ENCODE measurements at regions not wholly inside any gene's neighbourhood (a gene's known extent, or its start where the extent isn't known, plus 50 kb on each side); places are given as distances from the start of the nearest gene placed in this dataset.

DNA sequence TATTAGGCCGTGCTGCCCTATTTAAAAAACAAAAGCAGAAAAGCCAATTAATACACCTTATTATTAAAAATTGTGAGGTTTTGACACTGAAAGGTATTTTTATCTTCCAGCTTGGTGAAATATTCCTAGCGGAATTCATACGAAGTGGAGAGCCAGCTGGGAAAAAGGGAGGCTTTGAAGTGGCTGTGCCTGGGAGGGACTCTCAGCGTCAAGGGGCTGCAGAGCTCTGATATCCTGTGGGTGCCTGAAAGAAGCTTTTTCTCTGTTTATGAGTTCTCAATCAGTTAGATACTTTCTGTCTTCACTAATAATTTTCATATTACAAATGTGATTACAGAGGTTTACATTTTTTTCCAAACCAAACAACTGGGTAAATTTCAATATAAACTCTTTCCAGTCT is 140.2 kb upstream of the MIR17HG start:
- TF ChIP-seq, protein P1, sequence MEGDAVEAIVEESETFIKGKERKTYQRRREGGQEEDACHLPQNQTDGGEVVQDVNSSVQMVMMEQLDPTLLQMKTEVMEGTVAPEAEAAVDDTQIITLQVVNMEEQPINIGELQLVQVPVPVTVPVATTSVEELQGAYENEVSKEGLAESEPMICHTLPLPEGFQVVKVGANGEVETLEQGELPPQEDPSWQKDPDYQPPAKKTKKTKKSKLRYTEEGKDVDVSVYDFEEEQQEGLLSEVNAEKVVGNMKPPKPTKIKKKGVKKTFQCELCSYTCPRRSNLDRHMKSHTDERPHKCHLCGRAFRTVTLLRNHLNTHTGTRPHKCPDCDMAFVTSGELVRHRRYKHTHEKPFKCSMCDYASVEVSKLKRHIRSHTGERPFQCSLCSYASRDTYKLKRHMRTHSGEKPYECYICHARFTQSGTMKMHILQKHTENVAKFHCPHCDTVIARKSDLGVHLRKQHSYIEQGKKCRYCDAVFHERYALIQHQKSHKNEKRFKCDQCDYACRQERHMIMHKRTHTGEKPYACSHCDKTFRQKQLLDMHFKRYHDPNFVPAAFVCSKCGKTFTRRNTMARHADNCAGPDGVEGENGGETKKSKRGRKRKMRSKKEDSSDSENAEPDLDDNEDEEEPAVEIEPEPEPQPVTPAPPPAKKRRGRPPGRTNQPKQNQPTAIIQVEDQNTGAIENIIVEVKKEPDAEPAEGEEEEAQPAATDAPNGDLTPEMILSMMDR (IDR thresholded peaks at IDR 0.05) = no peak
- TF ChIP-seq MYC (IDR thresholded peaks at IDR 0.05; ENCODE audit: borderline replicate concordance, low read length) = no peak
- TF ChIP-seq NPAS2 (CRISPR knock-in tag; IDR thresholded peaks at IDR 0.05; ENCODE audit: borderline replicate concordance) = no peak
